Epithelial cell of prostate (primary cell): ENCODE measurements at regions not wholly inside any gene's neighbourhood (a gene's known extent, or its start where the extent isn't known, plus 50 kb on each side); places are given as distances from the start of the nearest gene placed in this dataset.

ENCODE experiments used
- DNase-seq: peaks from one replicate; pipeline ENCODE4 v3.0.0-alpha.2; 2011; ENCODE audit warnings: low read depth, low spot score
- H3K27ac ChIP-seq: fragments of 450-650 bp; 2 replicates; pipeline ENCODE4 v1.5.1; 2017; ENCODE audit warnings: mild to moderate bottlenecking

- H3K27ac ChIP-seq: no peak overlapping the region
- DNase-seq: no peak
Measured at GRCh38 chr16:79543219-79543618, 57.3 kb downstream of the MAF start.

- DNase-seq: no peak
- H3K27ac ChIP-seq: no peak overlapping the region
Measured at GRCh38 chr16:79542237-79542774, 58.2 kb downstream of the MAF start.

- no peak overlapping the region for H3K27ac ChIP-seq
- no peak for DNase-seq
Measured at GRCh38 chr16:79540825-79541595, 59.5 kb downstream of the MAF start.

DNA sequence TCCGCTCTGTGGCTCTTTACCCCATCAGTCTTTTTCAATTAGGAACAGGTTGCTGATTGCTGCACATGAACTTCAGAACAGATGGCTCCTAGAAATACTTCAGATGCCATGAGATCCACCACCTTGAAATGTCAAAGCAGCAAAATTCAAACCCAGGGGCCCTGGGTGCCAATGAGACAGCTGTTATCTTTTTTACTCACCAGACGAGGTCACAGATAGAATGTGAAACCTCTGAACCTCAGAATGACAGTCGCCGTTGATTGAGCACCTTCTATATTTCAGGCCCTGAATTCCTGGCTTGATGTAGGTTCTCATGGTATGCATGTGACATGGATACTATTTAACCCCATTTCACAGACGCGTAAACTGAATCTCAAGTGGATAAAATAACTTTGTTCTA is 63.0 kb downstream of the MAF start:
- no peak overlapping the region for H3K27ac ChIP-seq
- no peak for DNase-seq

DNA sequence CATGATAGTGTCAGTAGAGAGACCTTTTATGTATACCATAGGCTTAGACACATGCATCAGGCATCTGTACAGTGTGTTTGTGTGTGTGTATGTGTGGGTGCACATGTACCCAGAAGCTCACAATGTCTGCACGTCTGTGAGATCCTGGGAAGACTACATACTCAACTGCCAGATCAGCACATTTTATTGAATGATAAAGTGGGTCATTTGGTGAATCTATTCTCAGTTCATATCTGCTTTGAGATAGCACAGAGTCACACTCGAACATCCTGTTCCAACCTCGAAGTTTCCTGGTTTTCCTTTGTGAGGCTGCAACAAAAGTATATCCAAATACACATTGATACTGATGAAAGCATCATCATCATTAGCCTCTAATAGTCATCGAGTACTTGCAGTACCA is 63.6 kb downstream of the MAF start:
- no peak for DNase-seq
- no peak overlapping the region for H3K27ac ChIP-seq

DNA sequence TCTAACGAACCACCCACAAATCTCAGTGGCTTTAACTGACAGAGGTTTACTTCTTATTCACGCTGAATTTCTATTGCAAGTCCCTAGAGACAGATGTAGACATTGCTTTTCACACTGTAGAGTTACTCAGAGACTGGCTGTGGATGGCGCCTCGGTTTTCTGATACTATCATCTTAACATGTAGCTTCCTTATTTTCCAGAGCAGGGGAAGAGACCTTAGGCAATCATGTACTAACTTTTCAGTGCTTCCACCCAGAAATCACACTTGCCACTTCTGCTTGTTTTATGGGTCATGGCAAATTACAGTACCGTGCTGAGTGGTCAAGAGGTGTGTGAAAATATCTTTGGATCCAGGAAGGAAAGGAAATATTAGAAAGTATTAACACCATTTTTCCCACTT is 65.4 kb downstream of the MAF start:
- no peak overlapping the region for H3K27ac ChIP-seq
- no peak for DNase-seq

DNA sequence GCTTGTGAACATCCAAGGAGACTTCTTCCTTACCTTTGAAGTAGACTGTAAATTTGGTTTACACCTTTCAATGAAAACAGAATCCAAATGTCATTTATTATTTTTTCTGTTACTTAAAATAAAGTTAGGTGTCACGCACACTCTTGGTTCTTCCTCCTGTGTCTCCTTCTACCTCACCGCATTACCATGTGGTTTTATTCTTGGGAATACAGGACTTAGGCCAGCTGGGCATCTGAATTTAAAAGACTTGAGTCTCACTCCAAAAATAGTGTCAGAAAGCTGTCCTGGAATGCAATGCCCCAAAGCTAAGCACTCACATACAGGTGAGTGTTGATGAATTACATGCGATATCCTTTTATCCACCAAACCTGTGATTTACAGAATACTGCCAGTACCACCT is 66.4 kb downstream of the MAF start:
- DNase-seq: no peak
- H3K27ac ChIP-seq: no peak overlapping the region

GRCh38 chr16:79533292-79533691 is 67.2 kb downstream of the MAF start:
- DNase-seq: no peak
- H3K27ac ChIP-seq: no peak overlapping the region

DNA sequence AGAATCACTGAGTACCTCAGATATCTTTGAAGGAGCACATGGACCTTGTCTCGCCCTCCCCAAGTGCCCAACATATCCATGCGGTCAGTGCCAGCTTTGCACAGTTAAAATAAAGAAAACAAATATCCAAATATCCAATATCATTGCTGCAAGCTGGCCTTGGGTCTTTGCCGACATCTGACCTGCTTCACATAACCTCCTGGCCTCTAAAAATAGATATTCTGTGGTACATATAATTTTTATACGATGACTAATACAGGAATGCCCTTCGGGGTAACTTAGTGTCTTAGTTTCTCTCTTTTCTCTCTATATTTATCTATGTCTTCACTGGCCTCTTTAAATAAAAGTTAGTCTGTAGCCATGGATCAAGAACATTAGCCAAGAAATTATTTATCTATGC is 67.8 kb downstream of the MAF start:
- DNase-seq: no peak
- H3K27ac ChIP-seq: no peak overlapping the region

- no peak for DNase-seq
- H3K27ac ChIP-seq: no peak overlapping the region
Measured at GRCh38 chr16:79532273-79532672, 68.3 kb downstream of the MAF start.

GRCh38 chr16:79528338-79528737 is 72.2 kb downstream of the MAF start:
- DNase-seq: no peak
- no peak overlapping the region for H3K27ac ChIP-seq

GRCh38 chr16:79523971-79524370 is 76.6 kb downstream of the MAF start:
- no peak overlapping the region for H3K27ac ChIP-seq
- no peak for DNase-seq

- no peak for DNase-seq
- no peak overlapping the region for H3K27ac ChIP-seq
Measured at GRCh38 chr16:79519448-79519847, 81.1 kb downstream of the MAF start.

DNA sequence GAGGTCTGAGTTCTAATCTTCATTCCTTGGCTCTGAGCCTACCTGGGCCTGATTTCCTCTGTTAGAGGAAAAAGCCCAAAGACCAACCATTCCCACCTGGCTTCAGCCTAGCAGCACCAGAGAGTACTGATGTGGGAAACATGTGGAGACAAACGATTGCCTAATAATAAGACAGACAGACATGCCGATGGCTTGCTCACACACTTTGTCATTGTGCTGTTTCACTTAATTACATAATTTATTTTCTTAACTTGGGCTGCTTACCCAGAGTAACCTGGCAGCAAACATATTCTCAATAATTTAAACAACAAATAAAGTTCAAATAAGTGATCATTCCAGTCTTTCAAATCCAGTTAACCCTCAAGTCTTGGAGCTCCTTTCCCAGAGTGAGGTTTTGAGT is 83.4 kb downstream of the MAF start:
- no peak for DNase-seq
- no peak overlapping the region for H3K27ac ChIP-seq

DNA sequence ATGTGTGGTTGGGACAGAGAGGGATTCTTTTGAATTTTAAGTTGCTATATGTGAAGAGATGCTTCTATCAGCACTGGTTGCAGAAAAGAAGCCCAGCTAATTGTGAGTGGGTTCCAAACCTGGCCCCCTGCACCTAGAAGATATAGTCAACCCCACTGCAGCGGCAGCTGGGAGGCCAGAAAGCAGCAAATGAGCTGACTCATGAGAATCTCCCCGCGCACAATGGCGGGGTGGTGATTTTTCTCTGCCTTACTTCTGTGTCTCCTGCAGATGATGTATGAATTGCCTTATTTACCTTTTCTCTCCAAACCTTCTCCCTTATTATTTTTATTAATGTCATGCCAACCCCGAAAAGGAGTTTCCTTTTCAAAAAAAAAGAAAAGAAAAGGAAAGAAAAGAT is 89.7 kb downstream of the MAF start:
- no peak overlapping the region for H3K27ac ChIP-seq
- DNase-seq: no peak

DNA sequence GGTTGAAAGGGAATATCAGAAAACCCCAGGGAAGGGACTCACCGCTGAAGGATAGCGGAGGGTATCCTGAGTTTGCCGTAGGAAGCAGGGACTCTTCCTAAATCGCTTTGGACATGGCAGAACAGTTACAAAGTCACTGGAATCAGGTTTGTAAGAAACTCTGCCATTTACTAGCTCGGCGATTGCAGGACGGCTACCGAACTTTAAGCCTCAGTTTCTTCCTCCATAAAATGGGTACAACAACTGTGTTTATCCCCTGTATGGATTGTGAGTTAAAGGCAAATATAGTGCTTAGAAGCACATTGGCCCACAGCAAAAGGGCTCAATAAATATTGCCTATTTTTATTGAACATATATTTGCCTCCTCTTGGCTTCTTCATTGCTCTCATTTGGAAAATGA is 90.6 kb downstream of the MAF start:
- DNase-seq: no peak
- H3K27ac ChIP-seq: no peak overlapping the region

DNA sequence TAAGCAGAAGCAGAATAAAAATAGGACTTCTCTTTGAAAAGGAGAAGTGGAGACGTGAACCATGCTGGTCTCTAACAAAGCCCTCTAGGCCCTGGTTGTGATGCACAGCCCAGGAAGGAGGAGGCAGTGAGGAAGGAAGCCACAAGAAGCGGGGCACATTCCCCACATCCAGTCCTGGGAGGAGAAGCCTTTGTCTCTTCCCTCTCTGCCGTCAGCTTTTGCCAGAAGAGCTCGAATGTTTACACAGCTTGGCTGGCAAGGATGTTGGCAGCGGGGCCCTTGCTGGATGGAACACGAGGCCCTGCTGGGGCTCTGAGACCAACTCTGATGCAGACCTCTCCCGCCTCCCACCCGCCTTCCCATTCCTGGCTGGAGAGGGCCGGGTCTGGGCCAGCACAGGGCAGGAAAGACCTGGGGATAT is 91.3 kb downstream of the MAF start:
- no peak for DNase-seq
- no peak overlapping the region for H3K27ac ChIP-seq

DNA sequence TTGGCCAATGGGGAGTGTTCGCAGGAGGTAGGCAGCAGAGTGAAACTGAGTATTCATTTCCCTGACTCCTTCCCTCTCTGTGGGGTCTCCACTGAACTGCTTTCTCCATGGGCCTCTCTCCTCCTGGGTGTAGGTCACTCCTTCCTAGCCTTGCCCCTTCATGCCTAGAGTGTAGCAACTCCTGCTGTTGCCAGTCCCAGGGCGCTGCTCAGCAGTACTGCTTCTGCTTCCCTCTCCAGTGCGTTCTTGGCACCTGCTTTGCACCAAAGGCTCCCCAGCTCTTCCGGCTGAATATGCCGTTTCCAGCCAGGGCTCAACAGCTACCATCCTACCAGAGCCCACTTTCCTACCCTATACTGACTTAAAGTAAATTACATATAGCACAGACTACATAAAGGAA is 92.2 kb downstream of the MAF start:
- H3K27ac ChIP-seq: no peak overlapping the region

GRCh38 chr16:79505344-79505743 is 95.2 kb downstream of the MAF start:
- H3K27ac ChIP-seq: no peak overlapping the region
- no peak for DNase-seq

More for the DNA sequence above, 92.2 kb downstream of the MAF start:
- no peak for DNase-seq

DNA sequence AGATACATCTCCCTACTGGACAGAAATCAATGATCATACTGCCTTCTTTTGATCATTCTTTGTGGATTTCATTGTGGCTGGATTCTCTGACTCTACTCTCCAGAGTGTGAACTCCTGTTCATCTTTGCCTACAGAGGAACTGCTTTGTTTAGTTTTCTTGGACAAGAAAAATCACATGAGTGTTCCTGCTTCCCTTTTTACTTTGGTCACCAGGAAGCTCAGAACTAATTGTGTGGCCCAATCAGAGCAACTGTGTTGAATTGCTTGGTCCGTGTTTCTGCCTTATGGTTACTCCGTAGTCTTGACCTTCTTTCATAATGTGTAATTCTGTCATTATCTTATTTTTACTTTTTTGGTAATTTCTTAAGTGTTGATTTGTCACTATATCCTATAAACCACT is 97.0 kb downstream of the MAF start:
- no peak overlapping the region for H3K27ac ChIP-seq
- DNase-seq: no peak

DNA sequence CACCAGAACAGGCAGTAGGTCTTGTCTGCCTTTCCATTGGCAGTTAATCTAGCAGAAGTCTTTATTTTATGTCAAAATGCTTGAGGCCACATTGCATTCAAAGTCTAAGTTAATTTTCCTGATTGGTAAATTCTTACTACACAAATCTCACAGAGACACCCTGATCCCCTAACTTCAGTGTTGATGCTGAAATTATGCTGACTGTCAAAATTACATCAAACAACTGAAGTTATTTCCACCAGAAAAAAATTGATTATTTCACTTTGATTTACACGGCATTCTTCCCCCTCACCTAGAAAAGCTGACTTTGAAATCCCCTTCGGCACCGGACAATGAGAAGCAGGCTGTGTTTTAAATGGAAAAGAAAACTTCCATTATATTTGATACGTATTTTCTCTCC is 99.1 kb downstream of the MAF start:
- no peak overlapping the region for H3K27ac ChIP-seq
- DNase-seq: no peak

- DNase-seq: no peak
- no peak overlapping the region for H3K27ac ChIP-seq
Measured at GRCh38 chr16:79500866-79501265, 99.7 kb downstream of the MAF start.
